ENCODE measurements at regions not wholly inside any gene's neighbourhood (a gene's known extent, or its start where the extent isn't known, plus 50 kb on each side); places are given as distances from the start of the nearest gene placed in this dataset.

DNA sequence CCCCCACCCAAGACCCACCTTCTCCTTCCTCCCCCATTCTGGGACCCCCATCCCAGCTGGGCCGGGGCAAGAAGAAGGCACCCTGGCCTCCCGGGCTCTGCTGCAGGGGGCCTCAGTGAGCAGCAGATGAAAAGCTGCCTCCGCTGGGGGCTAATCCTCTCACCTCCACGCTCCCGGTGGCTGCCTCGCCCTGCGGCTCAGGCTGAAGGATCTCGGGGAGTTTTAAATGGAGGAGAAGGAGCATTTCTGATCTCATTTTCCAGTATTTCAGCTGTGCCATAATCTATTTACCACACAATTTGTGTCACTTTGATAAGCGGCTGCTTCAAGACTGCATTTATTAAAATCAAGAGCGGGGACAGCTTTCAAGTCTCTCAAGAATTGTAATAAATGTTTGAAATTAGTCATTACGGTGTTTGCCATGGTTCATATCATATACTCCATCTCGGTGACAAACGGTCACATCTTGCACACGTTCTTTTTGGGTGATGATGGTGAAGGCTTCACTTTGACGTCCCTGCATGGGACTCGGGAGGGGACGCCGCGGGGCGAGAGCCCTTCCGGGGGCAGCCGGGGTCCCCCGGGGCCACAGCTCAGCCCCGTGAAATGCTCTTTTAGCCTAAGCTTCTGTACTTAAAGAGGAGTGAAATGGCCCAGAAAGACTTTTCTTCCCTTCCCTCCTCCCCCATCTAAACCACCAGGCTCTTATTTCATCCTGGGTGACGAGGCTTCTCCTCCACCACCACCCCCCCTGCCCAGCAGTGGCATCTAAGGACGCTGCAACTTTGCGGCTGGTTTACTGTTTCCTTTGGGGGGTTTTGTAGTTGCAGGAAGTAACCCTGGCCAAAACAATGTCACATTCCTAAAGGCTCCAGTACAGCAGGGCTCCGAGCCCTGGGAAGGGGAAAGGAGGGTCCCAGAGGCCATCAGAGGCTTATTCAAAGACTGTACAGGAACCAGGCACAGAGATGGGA lies 313.1 kb upstream of the TNRC6C start:
- Histone ChIP-seq H3K4me1 (ENCODE audit: insufficient read depth) (no peaks in the 10 kb centered on the region), H3K4me3 (no peak overlapping the region), H3K27ac (no peak overlapping the region), H3K9me3 (no peaks in the 10 kb centered on the region), H3K27me3 (no peaks in the 10 kb centered on the region), H3K36me3 (no peaks in the 10 kb centered on the region)
- TF ChIP-seq CTCF (IDR thresholded peaks at IDR 0.05), result no peak
- no peak for TF ChIP-seq EP300 (IDR thresholded peaks at IDR 0.05)
- TF ChIP-seq POLR2A (IDR thresholded peaks at IDR 0.05), result no peak
- WGBS, 3 donors, result 41 to 61% (median 46%) methylated on average over 28 of the region's 28 CpGs
- intact Hi-C loops (cut with DNase I), result no loop called here
- DNase-seq, result no peak

- no peak for DNase-seq
- 75 to 82% (median 81%) methylated on average over 11 of the region's 11 CpGs for WGBS, 3 donors
- H3K4me3 ChIP-seq, result no peak overlapping the region
Observed at GRCh38 chr17:77646046-77646430, 312.5 kb upstream of the TNRC6C start.

GRCh38 chr17:77647531-77647930 lies 311.0 kb upstream of the TNRC6C start:
- no peak overlapping the region for H3K4me3 ChIP-seq
- intact Hi-C loops (cut with DNase I), result no loop called here
- WGBS, 3 donors, result 83 to 91% (median 86%) methylated on average over 11 of the region's 11 CpGs
- no peaks in the 10 kb centered on the region for H3K27me3 ChIP-seq
- TF ChIP-seq POLR2A (IDR thresholded peaks at IDR 0.05) (no peak), CTCF (IDR thresholded peaks at IDR 0.05) (no peak), EP300 (IDR thresholded peaks at IDR 0.05) (no peak)
- no peak for DNase-seq
- no peaks in the 10 kb centered on the region for H3K9me3 ChIP-seq
- H3K36me3 ChIP-seq, result no peaks in the 10 kb centered on the region
- no peak overlapping the region for H3K27ac ChIP-seq
- no peaks in the 10 kb centered on the region for H3K4me1 ChIP-seq (ENCODE audit: insufficient read depth)

More at GRCh38 chr17:77646046-77646430, 312.5 kb upstream of the TNRC6C start:
- Histone ChIP-seq H3K36me3 (no peaks in the 10 kb centered on the region), H3K9me3 (no peaks in the 10 kb centered on the region), H3K27ac (no peak overlapping the region), H3K4me1 (ENCODE audit: insufficient read depth) (no peaks in the 10 kb centered on the region), H3K27me3 (no peaks in the 10 kb centered on the region)
- intact Hi-C loops (cut with DNase I), result no loop called here
- TF ChIP-seq EP300 (IDR thresholded peaks at IDR 0.05), result no peak
- TF ChIP-seq POLR2A (IDR thresholded peaks at IDR 0.05), result no peak
- no peak for TF ChIP-seq CTCF (IDR thresholded peaks at IDR 0.05)

DNA sequence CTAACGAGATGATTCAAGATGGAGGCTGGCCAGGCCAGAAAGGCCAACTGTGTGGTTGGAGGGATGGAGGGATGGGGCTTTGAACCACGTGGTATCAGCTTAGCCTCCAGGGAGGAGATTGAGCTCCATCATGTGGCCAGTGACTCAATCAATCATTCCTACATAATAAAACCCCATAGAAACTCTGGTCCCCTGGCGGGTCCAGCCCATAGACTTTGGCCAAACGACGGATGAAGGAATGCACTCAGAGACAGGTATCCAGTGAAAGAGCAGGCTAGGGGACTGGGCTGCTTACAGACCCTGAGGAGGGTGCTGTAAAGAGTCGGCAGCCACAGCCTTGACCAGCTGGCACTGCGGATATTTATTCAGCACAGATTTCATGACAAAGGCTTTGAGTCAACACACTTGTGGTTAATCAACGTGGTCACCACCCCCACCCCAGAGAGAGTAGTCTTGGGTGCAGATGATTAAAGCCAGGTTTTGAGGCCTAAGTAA lies 308.7 kb upstream of the TNRC6C start:
- intact Hi-C loops (cut with DNase I), result no loop called here
- H3K36me3 ChIP-seq, result no peaks in the 10 kb centered on the region
- no peaks in the 10 kb centered on the region for H3K4me1 ChIP-seq (ENCODE audit: insufficient read depth)
- TF ChIP-seq CTCF (IDR thresholded peaks at IDR 0.05) (no peak), EP300 (IDR thresholded peaks at IDR 0.05) (no peak), POLR2A (IDR thresholded peaks at IDR 0.05) (no peak)
- no peaks in the 10 kb centered on the region for H3K9me3 ChIP-seq
- DNase-seq, result peak in 1 of 5 donors; percentile 2
- H3K4me3 ChIP-seq, result no peak overlapping the region
- no peak overlapping the region for H3K27ac ChIP-seq
- 63 to 77% (median 69%) methylated on average over 8 of the region's 8 CpGs for WGBS, 3 donors
- no peaks in the 10 kb centered on the region for H3K27me3 ChIP-seq
